ENCODE measurements at regions not wholly inside any gene's neighbourhood (a gene's known extent, or its start where the extent isn't known, plus 50 kb on each side); places are given as distances from the start of the nearest gene placed in this dataset.

DNA sequence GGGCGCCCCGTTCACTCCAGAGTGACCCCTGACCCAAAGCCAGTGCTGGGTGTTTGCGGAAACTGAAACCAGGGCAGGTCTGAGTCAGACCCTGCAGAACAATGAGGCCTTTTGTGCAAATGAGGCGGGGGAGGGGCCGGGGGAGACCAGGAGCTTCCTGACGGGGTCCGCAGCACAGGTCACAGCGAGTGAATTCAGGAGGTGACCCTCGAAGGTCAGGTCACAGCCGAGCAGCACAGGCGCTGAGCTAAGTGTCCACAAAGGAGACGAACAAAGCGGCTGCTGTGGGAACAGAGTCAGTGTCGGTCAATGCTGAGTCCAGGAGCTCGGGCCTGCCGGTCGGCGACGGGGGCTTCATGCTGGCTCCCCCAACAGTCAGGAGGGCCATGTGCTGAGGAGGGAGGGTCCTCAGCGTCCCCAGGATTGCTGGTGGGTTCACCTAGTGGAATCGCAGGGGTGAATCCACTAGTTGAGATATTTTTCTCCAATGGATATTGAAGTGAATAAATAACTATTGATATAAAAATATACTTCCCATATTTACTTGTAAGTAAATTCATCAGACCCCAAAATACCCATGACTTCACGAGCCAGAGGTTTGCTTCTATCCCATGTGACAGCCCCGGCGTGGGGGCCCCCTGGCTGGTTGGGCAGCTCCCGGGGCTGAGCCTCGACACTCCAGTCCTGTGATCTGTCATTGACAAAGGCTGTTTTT, 188.4 kb upstream of the SULF2 start (continued):
- TF ChIP-seq KDM1A (CRISPR knock-in tag; IDR thresholded peaks at IDR 0.05) (0 out of 2 replicates have a peak, but pooled peaks have one; percentile 48), MEIS1 (CRISPR knock-in tag; IDR thresholded peaks at IDR 0.05; ENCODE audit: borderline replicate concordance) (0 out of 2 replicates have a peak, but pooled peaks have one; percentile 42), BRD4 (CRISPR knock-in tag; IDR thresholded peaks at IDR 0.05) (peak; percentile 95), YY1 (IDR thresholded peaks at IDR 0.05; ENCODE audit: insufficient read depth, insufficient replicate concordance, low read depth, low read length) (peak; percentile 10), TCF7 (IDR thresholded peaks at IDR 0.05; ENCODE audit: low read depth) (peak; percentile 65; the same call in 1 of the 2 replicates), SIX1 (CRISPR knock-in tag; IDR thresholded peaks at IDR 0.05; ENCODE audit: borderline replicate concordance) (peak; percentile 67), BHLHE40 (IDR thresholded peaks at IDR 0.05; ENCODE audit: low read length) (peak; percentile 44; the same call in 1 of the 2 replicates), ZNF446 (CRISPR knock-in tag; IDR thresholded peaks at IDR 0.05) (no peak), FOXC1 (CRISPR knock-in tag; IDR thresholded peaks at IDR 0.05; ENCODE audit: borderline replicate concordance) (no peak), GFI1 (CRISPR knock-in tag; IDR thresholded peaks at IDR 0.05; ENCODE audit: borderline replicate concordance) (peak; percentile 82), DR1 (CRISPR knock-in tag; IDR thresholded peaks at IDR 0.05) (0 out of 2 replicates have a peak, but pooled peaks have one; percentile 30), WIZ (CRISPR knock-in tag; IDR thresholded peaks at IDR 0.05) (no peak; the same call in 1 of the 2 replicates), ZNF841 (CRISPR knock-in tag; IDR thresholded peaks at IDR 0.05; ENCODE audit: borderline replicate concordance) (no peak), FOXK2 (IDR thresholded peaks at IDR 0.05) (peak; percentile 65; the same call in 1 of the 2 replicates), ZBTB7A (CRISPR knock-in tag; IDR thresholded peaks at IDR 0.05) (peak; percentile 99), ZNF557 (CRISPR knock-in tag; IDR thresholded peaks at IDR 0.05) (peak; percentile 90), ARHGAP35 (CRISPR knock-in tag; IDR thresholded peaks at IDR 0.05; ENCODE audit: borderline replicate concordance) (no peak), ZNF12 (CRISPR knock-in tag; IDR thresholded peaks at IDR 0.05) (peak; percentile 93), HOXD1 (CRISPR knock-in tag; IDR thresholded peaks at IDR 0.05) (peak; percentile 83; the same call in 1 of the 2 replicates), MXI1 (IDR thresholded peaks at IDR 0.05; ENCODE audit: borderline replicate concordance, low read depth, low read length) (no peak; the same call in 2 of the 3 replicates)
- TF ChIP-seq, protein P1, sequence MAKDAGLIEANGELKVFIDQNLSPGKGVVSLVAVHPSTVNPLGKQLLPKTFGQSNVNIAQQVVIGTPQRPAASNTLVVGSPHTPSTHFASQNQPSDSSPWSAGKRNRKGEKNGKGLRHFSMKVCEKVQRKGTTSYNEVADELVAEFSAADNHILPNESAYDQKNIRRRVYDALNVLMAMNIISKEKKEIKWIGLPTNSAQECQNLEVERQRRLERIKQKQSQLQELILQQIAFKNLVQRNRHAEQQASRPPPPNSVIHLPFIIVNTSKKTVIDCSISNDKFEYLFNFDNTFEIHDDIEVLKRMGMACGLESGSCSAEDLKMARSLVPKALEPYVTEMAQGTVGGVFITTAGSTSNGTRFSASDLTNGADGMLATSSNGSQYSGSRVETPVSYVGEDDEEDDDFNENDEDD (CRISPR knock-in tag; IDR thresholded peaks at IDR 0.05; ENCODE audit: borderline replicate concordance), result peak; percentile 52; the same call in 1 of the 2 replicates
- TF ChIP-seq, protein P2, sequence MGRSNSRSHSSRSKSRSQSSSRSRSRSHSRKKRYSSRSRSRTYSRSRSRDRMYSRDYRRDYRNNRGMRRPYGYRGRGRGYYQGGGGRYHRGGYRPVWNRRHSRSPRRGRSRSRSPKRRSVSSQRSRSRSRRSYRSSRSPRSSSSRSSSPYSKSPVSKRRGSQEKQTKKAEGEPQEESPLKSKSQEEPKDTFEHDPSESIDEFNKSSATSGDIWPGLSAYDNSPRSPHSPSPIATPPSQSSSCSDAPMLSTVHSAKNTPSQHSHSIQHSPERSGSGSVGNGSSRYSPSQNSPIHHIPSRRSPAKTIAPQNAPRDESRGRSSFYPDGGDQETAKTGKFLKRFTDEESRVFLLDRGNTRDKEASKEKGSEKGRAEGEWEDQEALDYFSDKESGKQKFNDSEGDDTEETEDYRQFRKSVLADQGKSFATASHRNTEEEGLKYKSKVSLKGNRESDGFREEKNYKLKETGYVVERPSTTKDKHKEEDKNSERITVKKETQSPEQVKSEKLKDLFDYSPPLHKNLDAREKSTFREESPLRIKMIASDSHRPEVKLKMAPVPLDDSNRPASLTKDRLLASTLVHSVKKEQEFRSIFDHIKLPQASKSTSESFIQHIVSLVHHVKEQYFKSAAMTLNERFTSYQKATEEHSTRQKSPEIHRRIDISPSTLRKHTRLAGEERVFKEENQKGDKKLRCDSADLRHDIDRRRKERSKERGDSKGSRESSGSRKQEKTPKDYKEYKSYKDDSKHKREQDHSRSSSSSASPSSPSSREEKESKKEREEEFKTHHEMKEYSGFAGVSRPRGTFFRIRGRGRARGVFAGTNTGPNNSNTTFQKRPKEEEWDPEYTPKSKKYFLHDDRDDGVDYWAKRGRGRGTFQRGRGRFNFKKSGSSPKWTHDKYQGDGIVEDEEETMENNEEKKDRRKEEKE (IDR thresholded peaks at IDR 0.05), result no peak
- TF ChIP-seq, protein P3, sequence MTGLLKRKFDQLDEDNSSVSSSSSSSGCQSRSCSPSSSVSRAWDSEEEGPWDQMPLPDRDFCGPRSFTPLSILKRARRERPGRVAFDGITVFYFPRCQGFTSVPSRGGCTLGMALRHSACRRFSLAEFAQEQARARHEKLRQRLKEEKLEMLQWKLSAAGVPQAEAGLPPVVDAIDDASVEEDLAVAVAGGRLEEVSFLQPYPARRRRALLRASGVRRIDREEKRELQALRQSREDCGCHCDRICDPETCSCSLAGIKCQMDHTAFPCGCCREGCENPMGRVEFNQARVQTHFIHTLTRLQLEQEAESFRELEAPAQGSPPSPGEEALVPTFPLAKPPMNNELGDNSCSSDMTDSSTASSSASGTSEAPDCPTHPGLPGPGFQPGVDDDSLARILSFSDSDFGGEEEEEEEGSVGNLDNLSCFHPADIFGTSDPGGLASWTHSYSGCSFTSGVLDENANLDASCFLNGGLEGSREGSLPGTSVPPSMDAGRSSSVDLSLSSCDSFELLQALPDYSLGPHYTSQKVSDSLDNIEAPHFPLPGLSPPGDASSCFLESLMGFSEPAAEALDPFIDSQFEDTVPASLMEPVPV (CRISPR knock-in tag; IDR thresholded peaks at IDR 0.05), result peak; percentile 82; the same call in 1 of the 2 replicates
- TF ChIP-seq, protein P4, sequence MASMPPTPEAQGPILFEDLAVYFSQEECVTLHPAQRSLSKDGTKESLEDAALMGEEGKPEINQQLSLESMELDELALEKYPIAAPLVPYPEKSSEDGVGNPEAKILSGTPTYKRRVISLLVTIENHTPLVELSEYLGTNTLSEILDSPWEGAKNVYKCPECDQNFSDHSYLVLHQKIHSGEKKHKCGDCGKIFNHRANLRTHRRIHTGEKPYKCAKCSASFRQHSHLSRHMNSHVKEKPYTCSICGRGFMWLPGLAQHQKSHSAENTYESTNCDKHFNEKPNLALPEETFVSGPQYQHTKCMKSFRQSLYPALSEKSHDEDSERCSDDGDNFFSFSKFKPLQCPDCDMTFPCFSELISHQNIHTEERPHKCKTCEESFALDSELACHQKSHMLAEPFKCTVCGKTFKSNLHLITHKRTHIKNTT (CRISPR knock-in tag; IDR thresholded peaks at IDR 0.05), result no peak
